Mesendoderm (in vitro differentiated cells): ENCODE measurements at regions not wholly inside any gene's neighbourhood (a gene's known extent, or its start where the extent isn't known, plus 50 kb on each side); places are given as distances from the start of the nearest gene placed in this dataset.
A peak's percentile ranks its signal among the peaks of the same experiment; 100 is the strongest.
"Not testable (repeated sequence)": the region's sequence is repeated elsewhere in the genome, so short reads cannot be mapped to it uniquely, and the experiment has no call there.

Source experiments
- DNase-seq: peaks from one replicate; pipeline ENCODE4 v3.0.0; 2013
- H2AK5ac ChIP-seq: 2 replicates; pipeline ENCODE4 v1.6.1; 2013; ENCODE audit warnings: low read length, inconsistent platforms
- H2BK120ac ChIP-seq: 2 replicates; pipeline ENCODE4 v1.6.1; 2013; ENCODE audit warnings: low read depth, mild to moderate bottlenecking, low read length, moderate library complexity, mixed read lengths
- H2BK15ac ChIP-seq: replicated peaks from 2 replicates; pipeline ENCODE4 v1.6.1; 2013; ENCODE audit warnings: low read depth, mild to moderate bottlenecking, moderate library complexity
- H2BK5ac ChIP-seq: 2 replicates; pipeline ENCODE4 v1.6.1; 2013; ENCODE audit warnings: low read length, inconsistent platforms
- H3K18ac ChIP-seq: 2 replicates; pipeline ENCODE4 v1.6.1; 2013; ENCODE audit warnings: mild to moderate bottlenecking, low read length, mixed read lengths
- H3K23ac ChIP-seq: one replicate; pipeline ENCODE4 v1.6.1; 2013; ENCODE audit warnings: low read length
- H3K27ac ChIP-seq: 2 replicates; pipeline ENCODE4 v1.5.1; 2013; ENCODE audit warnings: low read depth, mild to moderate bottlenecking, inconsistent platforms, low read length, moderate library complexity
- H3K27me3 ChIP-seq: 2 replicates; pipeline ENCODE4 v1.6.1; 2013; ENCODE audit warnings: low read length, control low read depth, mild to moderate bottlenecking, inconsistent platforms; ENCODE audit not compliant: insufficient read depth, poor library complexity
- H3K36me3 ChIP-seq: 2 replicates; pipeline ENCODE4 v1.6.1; 2013; ENCODE audit warnings: low read length, inconsistent platforms; ENCODE audit not compliant: control insufficient read depth, insufficient read depth
- H3K4ac ChIP-seq: one replicate; pipeline ENCODE4 v1.6.1; 2013; ENCODE audit warnings: low read depth, mild to moderate bottlenecking, low read length, moderate library complexity
- H3K4me1 ChIP-seq: 2 replicates; pipeline ENCODE4 v1.6.1; 2013; ENCODE audit warnings: low read depth, low read length, inconsistent platforms; ENCODE audit not compliant: control insufficient read depth
- H3K4me2 ChIP-seq: 2 replicates; pipeline ENCODE4 v1.6.1; 2013; ENCODE audit warnings: low read length
- H3K4me3 ChIP-seq: 2 replicates; pipeline ENCODE4 v1.5.1; 2013; ENCODE audit warnings: mild to moderate bottlenecking, low read length
- H3K56ac ChIP-seq: one replicate; pipeline ENCODE4 v1.6.1; 2013; ENCODE audit warnings: low read length
- H3K79me1 ChIP-seq: 2 replicates; pipeline ENCODE4 v1.6.1; 2013; ENCODE audit warnings: low read length, inconsistent platforms
- H3K79me2 ChIP-seq: 2 replicates; pipeline ENCODE4 v1.6.1; 2013; ENCODE audit warnings: mild to moderate bottlenecking, low read length; ENCODE audit not compliant: control insufficient read depth, insufficient read depth
- H3K9ac ChIP-seq: 2 replicates; pipeline ENCODE4 v1.6.1; 2013; ENCODE audit warnings: low read length, inconsistent platforms
- H4K5ac ChIP-seq: one replicate; pipeline ENCODE4 v1.6.1; 2013; ENCODE audit warnings: low read length
- H4K8ac ChIP-seq: one replicate; pipeline ENCODE4 v1.6.1; 2013; ENCODE audit warnings: low read depth, mild to moderate bottlenecking, control low read depth, low read length, moderate library complexity
- WGBS: extraction: QIAGEN DNeasy Blood & Tissue Kit; methylation state at CpG from one replicate; pipeline ENCODE4 v1.1.7; 2013; ENCODE audit warnings: low lambda C conversion rate, missing lambda C conversion rate; ENCODE audit not compliant: insufficient coverage; ENCODE audit errors: extremely low coverage; 5-methylcytosine and 5-hydroxymethylcytosine counted together

- no peak overlapping the region for H2AK5ac ChIP-seq
- no peak overlapping the region for H3K18ac ChIP-seq
- peaks cover 8% of the 10 kb centered on the region for H3K4me1 ChIP-seq
- no peaks in the 10 kb centered on the region for H3K79me2 ChIP-seq
- H3K79me1 ChIP-seq, result no peaks in the 10 kb centered on the region
- no peak overlapping the region for H3K9ac ChIP-seq
- no peak overlapping the region for H3K23ac ChIP-seq
- H2BK15ac ChIP-seq, result no peak overlapping the region
- no peak overlapping the region for H2BK5ac ChIP-seq
- H3K27me3 ChIP-seq, result no peaks in the 10 kb centered on the region
- H3K4ac ChIP-seq, result peak overlapping the region; percentile 22
- no peak overlapping the region for H3K27ac ChIP-seq
- no peak overlapping the region for H3K4me2 ChIP-seq
- no peak overlapping the region for H4K8ac ChIP-seq
- no peak overlapping the region for H4K5ac ChIP-seq
- no CpG with 5 or more reads among the region's 6 CpGs for WGBS
- no peaks in the 10 kb centered on the region for H3K36me3 ChIP-seq
- H3K56ac ChIP-seq, result peak overlapping the region; percentile 70
- no peak for DNase-seq
- no peak overlapping the region for H3K4me3 ChIP-seq
- no peak overlapping the region for H2BK120ac ChIP-seq
These were observed 310.4 kb downstream of the FOXO1 start for GRCh38 chr13:40356011-40356410.

- not testable (repeated sequence) for H2AK5ac ChIP-seq, H2BK120ac ChIP-seq, H2BK15ac ChIP-seq, H4K5ac ChIP-seq, H3K18ac ChIP-seq, H3K27ac ChIP-seq, H3K27me3 ChIP-seq, H3K23ac ChIP-seq, H3K4me3 ChIP-seq, H3K79me1 ChIP-seq, H3K4me2 ChIP-seq, H3K4ac ChIP-seq, H3K4me1 ChIP-seq, H3K79me2 ChIP-seq, H4K8ac ChIP-seq, H3K36me3 ChIP-seq, H2BK5ac ChIP-seq
- no CpG with 5 or more reads among the region's 22 CpGs for WGBS
- H3K9ac ChIP-seq, result peak overlapping the region; percentile 36
- peak; percentile 30 for DNase-seq
- H3K56ac ChIP-seq, result peak overlapping the region; percentile 70
These were observed 310.0 kb downstream of the FOXO1 start for GRCh38 chr13:40356458-40356857.

GRCh38 chr13:40362502-40362901 is 303.9 kb downstream of the FOXO1 start:
- Histone ChIP-seq H2BK5ac (no peak overlapping the region), H3K4me3 (no peak overlapping the region), H3K4ac (no peak overlapping the region), H4K8ac (no peak overlapping the region), H2BK120ac (no peak overlapping the region), H2AK5ac (peak overlapping the region; percentile 30), H3K4me1 (no peaks in the 10 kb centered on the region), H3K36me3 (no peaks in the 10 kb centered on the region), H3K27me3 (no peaks in the 10 kb centered on the region), H3K9ac (no peak overlapping the region), H2BK15ac (no peak overlapping the region), H3K56ac (no peak overlapping the region), H3K79me2 (no peaks in the 10 kb centered on the region), H3K18ac (no peak overlapping the region), H3K23ac (no peak overlapping the region), H3K4me2 (no peak overlapping the region), H4K5ac (no peak overlapping the region), H3K79me1 (no peaks in the 10 kb centered on the region), H3K27ac (no peak overlapping the region)
- no peak for DNase-seq
- WGBS, result no CpG with 5 or more reads among the region's 5 CpGs

- H3K4ac ChIP-seq, result no peak overlapping the region
- H3K23ac ChIP-seq, result no peak overlapping the region
- H3K36me3 ChIP-seq, result no peaks in the 10 kb centered on the region
- H4K5ac ChIP-seq, result no peak overlapping the region
- no peak overlapping the region for H2AK5ac ChIP-seq
- H3K27ac ChIP-seq, result no peak overlapping the region
- no peaks in the 10 kb centered on the region for H3K4me1 ChIP-seq
- H3K27me3 ChIP-seq, result no peaks in the 10 kb centered on the region
- H3K79me1 ChIP-seq, result no peaks in the 10 kb centered on the region
- no peak overlapping the region for H2BK15ac ChIP-seq
- H3K4me3 ChIP-seq, result no peak overlapping the region
- no peak overlapping the region for H3K9ac ChIP-seq
- no peaks in the 10 kb centered on the region for H3K79me2 ChIP-seq
- no peak overlapping the region for H4K8ac ChIP-seq
- H3K4me2 ChIP-seq, result no peak overlapping the region
- DNase-seq, result no peak
- no peak overlapping the region for H2BK120ac ChIP-seq
- H3K18ac ChIP-seq, result no peak overlapping the region
- WGBS, result no CpG with 5 or more reads among the region's 1 CpG
- H3K56ac ChIP-seq, result no peak overlapping the region
- H2BK5ac ChIP-seq, result no peak overlapping the region
These were observed 302.8 kb downstream of the FOXO1 start for GRCh38 chr13:40363653-40364052.

DNA sequence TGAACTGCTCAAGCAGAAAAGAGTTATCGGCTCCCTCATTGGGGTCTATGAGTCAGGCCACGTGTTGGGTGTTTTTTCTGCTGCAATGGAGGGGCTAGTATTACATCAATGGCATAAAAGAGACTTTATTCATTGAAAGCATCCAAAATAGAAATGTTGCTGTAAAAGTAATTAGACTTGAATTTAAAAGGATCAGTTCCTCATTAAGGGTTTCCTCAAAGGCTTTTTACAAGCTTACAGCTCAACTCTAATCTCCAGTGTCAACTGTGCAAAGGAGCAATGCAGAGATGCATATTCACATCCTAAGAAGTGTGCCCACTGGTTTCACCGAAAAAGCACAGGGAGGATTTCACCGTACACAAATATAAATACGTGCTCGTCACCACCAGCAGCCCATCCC is 300.3 kb downstream of the FOXO1 start:
- Histone ChIP-seq H3K23ac (no peak overlapping the region), H3K27ac (no peak overlapping the region), H3K4ac (no peak overlapping the region), H3K79me2 (no peaks in the 10 kb centered on the region), H3K4me2 (no peak overlapping the region), H3K9ac (no peak overlapping the region), H2AK5ac (no peak overlapping the region), H2BK120ac (no peak overlapping the region), H2BK15ac (no peak overlapping the region), H4K8ac (no peak overlapping the region), H3K79me1 (no peaks in the 10 kb centered on the region), H3K36me3 (no peaks in the 10 kb centered on the region), H4K5ac (no peak overlapping the region), H3K4me1 (no peaks in the 10 kb centered on the region), H3K18ac (no peak overlapping the region), H2BK5ac (no peak overlapping the region), H3K27me3 (no peaks in the 10 kb centered on the region), H3K56ac (no peak overlapping the region), H3K4me3 (no peak overlapping the region)
- no CpG with 5 or more reads among the region's 6 CpGs for WGBS
- DNase-seq, result no peak

GRCh38 chr13:40368127-40368891 is 298.1 kb downstream of the FOXO1 start:
- H4K5ac ChIP-seq, result no peak overlapping the region
- no peak overlapping the region for H4K8ac ChIP-seq
- H2AK5ac ChIP-seq, result no peak overlapping the region
- no peak overlapping the region for H3K27ac ChIP-seq
- no peak overlapping the region for H3K4me2 ChIP-seq
- no peak overlapping the region for H2BK15ac ChIP-seq
- no peak for DNase-seq
- no peak overlapping the region for H3K18ac ChIP-seq
- H3K23ac ChIP-seq, result no peak overlapping the region
- H3K9ac ChIP-seq, result no peak overlapping the region
- no peaks in the 10 kb centered on the region for H3K4me1 ChIP-seq
- no peak overlapping the region for H3K4ac ChIP-seq
- no peaks in the 10 kb centered on the region for H3K27me3 ChIP-seq
- H2BK5ac ChIP-seq, result no peak overlapping the region
- H3K36me3 ChIP-seq, result no peaks in the 10 kb centered on the region
- H3K79me2 ChIP-seq, result no peaks in the 10 kb centered on the region
- no peaks in the 10 kb centered on the region for H3K79me1 ChIP-seq
- no CpG with 5 or more reads among the region's 6 CpGs for WGBS
- H3K56ac ChIP-seq, result no peak overlapping the region
- no peak overlapping the region for H2BK120ac ChIP-seq
- no peak overlapping the region for H3K4me3 ChIP-seq
